Gastrocnemius medialis (tissue), 4 donors: ENCODE measurements at regions not wholly inside any gene's neighbourhood (a gene's known extent, or its start where the extent isn't known, plus 50 kb on each side); places are given as distances from the start of the nearest gene placed in this dataset.
"Not testable (repeated sequence)": the region's sequence is repeated elsewhere in the genome, so short reads cannot be mapped to it uniquely, and the experiment has no call there.

Source experiments
- CTCF ChIP-seq, 5 experiments: fragments of 450-650 bp in 3 of 5; fragments of 200-600 bp in 2 of 5; sonication (generic) in 2 of 5; IDR thresholded peaks in 4 of 5; conservative IDR thresholded peaks in 1 of 5; 1 replicate in 4 of 5; 2 replicates in 1 of 5; pipeline ENCODE4 v1.5.1; 2016 to 2019; ENCODE audit warnings: antibody characterized with exemption in 5 of 5, mild to moderate bottlenecking in 3 of 5, moderate library complexity in 3 of 5
- POLR2A ChIP-seq, 2 donors: fragments of 450-650 bp; IDR thresholded peaks; one replicate each; pipeline ENCODE4 v1.6.1; 2017; ENCODE audit warnings: antibody characterized with exemption in 2 of 2, mild to moderate bottlenecking in 2 of 2, moderate library complexity in 2 of 2

GRCh38 chr15:77887563-77888429, 189.7 kb downstream of the TBC1D2B start:
- TF ChIP-seq CTCF (IDR thresholded peaks at IDR 0.05 in 4 of 5, conservative IDR thresholded peaks at IDR 0.05 in 1 of 5); POLR2A (IDR thresholded peaks at IDR 0.05): not testable (repeated sequence)
